HCEC 1CT (cell line): ENCODE measurements at regions not wholly inside any gene's neighbourhood (a gene's known extent, or its start where the extent isn't known, plus 50 kb on each side); places are given as distances from the start of the nearest gene placed in this dataset.
"Not testable (repeated sequence)": the region's sequence is repeated elsewhere in the genome, so short reads cannot be mapped to it uniquely, and the experiment has no call there.

Experiments used
- DNase-seq: peaks from one replicate; pipeline ENCODE4 v3.0.0-alpha.2; 2017

- no peak for DNase-seq
Measured at GRCh38 chr4:37555322-37555721, 130.9 kb downstream of the RELL1 start.

GRCh38 chr4:37549866-37550265, 136.3 kb downstream of the RELL1 start:
- DNase-seq, result not testable (repeated sequence)

- peak; percentile 27 for DNase-seq
Measured at GRCh38 chr4:37549041-37549440, 137.1 kb downstream of the RELL1 start.

- DNase-seq, result no peak
Measured at GRCh38 chr4:37546586-37546985, 139.6 kb downstream of the RELL1 start.

- no peak for DNase-seq
Measured at GRCh38 chr4:37542706-37543105, 143.5 kb downstream of the RELL1 start.

GRCh38 chr4:37541956-37542355, 144.2 kb downstream of the RELL1 start:
- no peak for DNase-seq

- no peak for DNase-seq
Measured at GRCh38 chr4:37540486-37540885, 145.7 kb downstream of the RELL1 start.

- no peak for DNase-seq
Measured at GRCh38 chr4:37538931-37539330, 147.2 kb downstream of the RELL1 start.

- DNase-seq, result no peak
Measured at GRCh38 chr4:37537484-37537883, 148.7 kb downstream of the RELL1 start.

GRCh38 chr4:37535872-37536271, 150.3 kb downstream of the RELL1 start:
- DNase-seq, result no peak

- no peak for DNase-seq
Measured at GRCh38 chr4:37533286-37534033, 152.7 kb downstream of the RELL1 start.

GRCh38 chr4:37531151-37531550, 155.0 kb downstream of the RELL1 start:
- no peak for DNase-seq

- DNase-seq, result no peak
Measured at GRCh38 chr4:37530451-37530850, 155.7 kb downstream of the RELL1 start.

- DNase-seq, result no peak
Measured at GRCh38 chr4:37528166-37528885, 157.8 kb downstream of the RELL1 start.

- DNase-seq, result no peak
Measured at GRCh38 chr4:37524267-37524666, 161.9 kb downstream of the RELL1 start.

GRCh38 chr4:37522996-37523395, 163.2 kb downstream of the RELL1 start:
- no peak for DNase-seq

- DNase-seq, result no peak
Measured at GRCh38 chr4:37517326-37517725, 168.8 kb downstream of the RELL1 start.

- DNase-seq, result no peak
Measured at GRCh38 chr4:37516057-37516775, 170.0 kb downstream of the RELL1 start.

- no peak for DNase-seq
Measured at GRCh38 chr4:37510626-37511025, 175.6 kb downstream of the RELL1 start.

- no peak for DNase-seq
Measured at GRCh38 chr4:37503261-37503660, 182.9 kb downstream of the RELL1 start.

GRCh38 chr4:37502070-37502469, 184.1 kb downstream of the RELL1 start:
- DNase-seq, result no peak
